ENCODE measurements at regions not wholly inside any gene's neighbourhood (a gene's known extent, or its start where the extent isn't known, plus 50 kb on each side); places are given as distances from the start of the nearest gene placed in this dataset.

- no peak overlapping the region for H3K4me3 ChIP-seq (ENCODE audit: low read depth, low read length)
- TF ChIP-seq CTCF (conservative IDR thresholded peaks at IDR 0.05; ENCODE audit: low read depth, low read length) = no peak
- DNase-seq (ENCODE audit: low read depth) = no peak
Observed at GRCh38 chr2:161090411-161090810, 69.8 kb upstream of the TANK start.

- TF ChIP-seq CTCF (conservative IDR thresholded peaks at IDR 0.05; ENCODE audit: low read depth, low read length) = no peak
- no peak for DNase-seq (ENCODE audit: low read depth)
Observed at GRCh38 chr2:161095314-161095713, 64.9 kb upstream of the TANK start.

GRCh38 chr2:161096336-161096735, 63.9 kb upstream of the TANK start:
- TF ChIP-seq CTCF (conservative IDR thresholded peaks at IDR 0.05; ENCODE audit: low read depth, low read length) = no peak
- DNase-seq (ENCODE audit: low read depth) = no peak
- H3K4me3 ChIP-seq (ENCODE audit: low read depth, low read length) = no peak overlapping the region

More at GRCh38 chr2:161095314-161095713, 64.9 kb upstream of the TANK start:
- no peak overlapping the region for H3K4me3 ChIP-seq (ENCODE audit: low read depth, low read length)

- no peak overlapping the region for H3K4me3 ChIP-seq (ENCODE audit: low read depth, low read length)
- DNase-seq (ENCODE audit: low read depth) = no peak
- TF ChIP-seq CTCF (conservative IDR thresholded peaks at IDR 0.05; ENCODE audit: low read depth, low read length) = no peak
Observed at GRCh38 chr2:161097157-161097556, 63.1 kb upstream of the TANK start.

- no peak for TF ChIP-seq CTCF (conservative IDR thresholded peaks at IDR 0.05; ENCODE audit: low read depth, low read length)
- no peak for DNase-seq (ENCODE audit: low read depth)
- no peak overlapping the region for H3K4me3 ChIP-seq (ENCODE audit: low read depth, low read length)
Observed at GRCh38 chr2:161100211-161100895, 59.9 kb upstream of the TANK start.

- no peak for TF ChIP-seq CTCF (conservative IDR thresholded peaks at IDR 0.05; ENCODE audit: low read depth, low read length)
- DNase-seq (ENCODE audit: low read depth) = no peak
- no peak overlapping the region for H3K4me3 ChIP-seq (ENCODE audit: low read depth, low read length)
Observed at GRCh38 chr2:161101406-161101805, 58.8 kb upstream of the TANK start.

- no peak for DNase-seq (ENCODE audit: low read depth)
- TF ChIP-seq CTCF (conservative IDR thresholded peaks at IDR 0.05; ENCODE audit: low read depth, low read length) = no peak
Observed at GRCh38 chr2:161102770-161103450, 57.3 kb upstream of the TANK start.

More at GRCh38 chr2:161102770-161103450, 57.3 kb upstream of the TANK start:
- H3K4me3 ChIP-seq (ENCODE audit: low read depth, low read length) = no peak overlapping the region

All from epithelial cell of proximal tubule (primary cell).